Activated CD8-positive, alpha-beta T cell treated with anti-CD3 and anti-CD28 coated beads for 36 hours (primary cell): ENCODE measurements at regions not wholly inside any gene's neighbourhood (a gene's known extent, or its start where the extent isn't known, plus 50 kb on each side); places are given as distances from the start of the nearest gene placed in this dataset.

Experiments
- ATAC-seq: fragments of 200-7000 bp; cut with Tn5 transposase; one replicate; pipeline ENCODE4 v1.10.0; 2021; ENCODE audit warnings: mild to moderate bottlenecking, moderate library complexity
- CTCF ChIA-PET: fragments of 350-600 bp; sonication (Branson Sonifier 250); formaldehyde crosslinking; loops from one replicate; lab custom pipeline; 2021; ENCODE audit warnings: antibody characterized with exemption; lab: Charles Lee
- POLR2A ChIA-PET: fragments of 350-600 bp; sonication (Branson Sonifier 250); formaldehyde crosslinking; loops from one replicate; lab custom pipeline; 2021; ENCODE audit warnings: antibody characterized with exemption; lab: Charles Lee
- DNase-seq: peaks from one replicate; pipeline ENCODE4 v3.0.0-alpha.2; 2020
- H3K27ac Mint-ChIP-seq: one replicate; pipeline ENCODE4 v1.8.0; 2021; ENCODE audit warnings: mild to moderate bottlenecking, mixed read lengths
- H3K27me3 Mint-ChIP-seq: one replicate; pipeline ENCODE4 v1.8.0; 2021; ENCODE audit warnings: mixed read lengths
- H3K36me3 Mint-ChIP-seq: one replicate; pipeline ENCODE4 v1.8.0; 2021; ENCODE audit warnings: low read depth, mixed read lengths
- H3K4me1 Mint-ChIP-seq: one replicate; pipeline ENCODE4 v1.8.0; 2021; ENCODE audit warnings: low read depth, mixed read lengths
- H3K4me3 Mint-ChIP-seq: one replicate; pipeline ENCODE4 v1.8.0; 2021; ENCODE audit warnings: mild to moderate bottlenecking, moderate library complexity, mixed read lengths
- H3K9me3 Mint-ChIP-seq: one replicate; pipeline ENCODE4 v1.8.0; 2021; ENCODE audit warnings: mixed read lengths
- CTCF ChIP-seq: fragments of 200-600 bp; IDR thresholded peaks from one replicate; pipeline ENCODE4 v1.8.0; 2022; ENCODE audit warnings: antibody characterized with exemption, mild to moderate bottlenecking
- intact Hi-C: fragments of 100-400 bp; cut with micrococcal nuclease; formaldehyde crosslinking; loops from one replicate; pipeline ENCODE4 v1.10.0; 2022

- Mint-ChIP-seq H3K27ac (no peak overlapping the region), H3K36me3 (no peaks in the 10 kb centered on the region), H3K4me3 (no peak overlapping the region), H3K4me1 (no peaks in the 10 kb centered on the region), H3K9me3 (no peaks in the 10 kb centered on the region), H3K27me3 (no peaks in the 10 kb centered on the region)
- DNase-seq (no peak), ATAC-seq (no peak)
- TF ChIP-seq CTCF = no peak
- intact Hi-C loops = no loop called here
- ChIA-PET CTCF (no interaction called here), POLR2A (no interaction called here)
Measured at GRCh38 chrX:8873956-8874355, 72.8 kb upstream of the FAM9A start.

GRCh38 chrX:8873102-8873501 lies 71.9 kb upstream of the FAM9A start:
- POLR2A ChIA-PET = no interaction called here
- H3K4me3 Mint-ChIP-seq = no peak overlapping the region

GRCh38 chrX:8870411-8870810 lies 69.2 kb upstream of the FAM9A start:
- POLR2A ChIA-PET = no interaction called here

More at GRCh38 chrX:8873102-8873501, 71.9 kb upstream of the FAM9A start:
- no peak overlapping the region for H3K27ac Mint-ChIP-seq
- CTCF ChIA-PET = interaction anchor here (1.1 kb wide), 1 partner anchor 14 kb away, joined by 3 read pairs; no protein-coding TSS in a partner anchor
- H3K36me3 Mint-ChIP-seq = no peaks in the 10 kb centered on the region
- H3K9me3 Mint-ChIP-seq = no peaks in the 10 kb centered on the region
- intact Hi-C loops = no loop called here
- H3K27me3 Mint-ChIP-seq = peaks cover 2% of the 10 kb centered on the region
- TF ChIP-seq CTCF = no peak
- H3K4me1 Mint-ChIP-seq = no peaks in the 10 kb centered on the region
- no peak for DNase-seq
- ATAC-seq = no peak

GRCh38 chrX:8869812-8870211 lies 68.6 kb upstream of the FAM9A start:
- H3K27ac Mint-ChIP-seq = no peak overlapping the region
- H3K27me3 Mint-ChIP-seq = peaks cover 2% of the 10 kb centered on the region
- no peaks in the 10 kb centered on the region for H3K4me1 Mint-ChIP-seq
- no peak for ATAC-seq
- intact Hi-C loops = no loop called here
- DNase-seq = no peak
- no peak for TF ChIP-seq CTCF
- ChIA-PET CTCF (no interaction called here), POLR2A (no interaction called here)
- no peaks in the 10 kb centered on the region for H3K9me3 Mint-ChIP-seq
- no peaks in the 10 kb centered on the region for H3K36me3 Mint-ChIP-seq
- no peak overlapping the region for H3K4me3 Mint-ChIP-seq

More at GRCh38 chrX:8870411-8870810, 69.2 kb upstream of the FAM9A start:
- intact Hi-C loops = no loop called here
- H3K27ac Mint-ChIP-seq = no peak overlapping the region
- no peaks in the 10 kb centered on the region for H3K9me3 Mint-ChIP-seq
- H3K27me3 Mint-ChIP-seq = peaks cover 2% of the 10 kb centered on the region
- no peak for TF ChIP-seq CTCF
- no peaks in the 10 kb centered on the region for H3K36me3 Mint-ChIP-seq
- CTCF ChIA-PET = no interaction called here
- DNase-seq (no peak), ATAC-seq (no peak)
- no peaks in the 10 kb centered on the region for H3K4me1 Mint-ChIP-seq
- H3K4me3 Mint-ChIP-seq = no peak overlapping the region

- Mint-ChIP-seq H3K36me3 (no peaks in the 10 kb centered on the region), H3K9me3 (no peaks in the 10 kb centered on the region), H3K27ac (no peak overlapping the region), H3K27me3 (peaks cover 2% of the 10 kb centered on the region), H3K4me3 (no peak overlapping the region), H3K4me1 (no peaks in the 10 kb centered on the region)
- no peak for TF ChIP-seq CTCF
- DNase-seq (no peak), ATAC-seq (no peak)
- POLR2A ChIA-PET = no interaction called here
- CTCF ChIA-PET = no interaction called here
- intact Hi-C loops = no loop called here
Measured at GRCh38 chrX:8868906-8869305, 67.7 kb upstream of the FAM9A start.
